Cardiac muscle cell (in vitro differentiated cells and primary cell): ENCODE measurements at regions not wholly inside any gene's neighbourhood (a gene's known extent, or its start where the extent isn't known, plus 50 kb on each side); places are given as distances from the start of the nearest gene placed in this dataset.

Experiments
- DNase-seq, 2 donors: peaks; one replicate each; pipeline versions ENCODE4 v3.0.0 to v3.0.0-alpha.2; 2010 to 2017; ENCODE audit warnings: low read depth in 1 of 2, low spot score in 1 of 2
- H3K27ac ChIP-seq: fragments of 200-600 bp; sonication (generic); 2 replicates; pipeline ENCODE4 v1.5.1; 2016
- H3K27me3 ChIP-seq: fragments of 200-600 bp; sonication (generic); 2 replicates; pipeline ENCODE4 v1.6.0; 2016; ENCODE audit warnings: control low read depth
- H3K36me3 ChIP-seq: fragments of 200-600 bp; sonication (generic); 2 replicates; pipeline ENCODE4 v1.5.1; 2016; ENCODE audit warnings: control low read depth
- H3K4me1 ChIP-seq: fragments of 200-600 bp; sonication (generic); 2 replicates; pipeline ENCODE4 v1.8.1; 2017; ENCODE audit warnings: low read depth, mild to moderate bottlenecking, mixed run types
- H3K4me3 ChIP-seq: fragments of 200-600 bp; sonication (generic); 2 replicates; pipeline ENCODE4 v1.5.1; 2016; ENCODE audit warnings: mild to moderate bottlenecking
- H3K9me3 ChIP-seq: fragments of 200-600 bp; sonication (generic); 2 replicates; pipeline ENCODE4 v1.5.1; 2017; ENCODE audit warnings: low read depth, mild to moderate bottlenecking, control low read depth
- TF ChIP-seq, protein P1 (sequence below): IDR thresholded peaks from 2 replicates; pipeline ENCODE4 v1.5.1; 2012; ENCODE audit warnings: low read depth, mild to moderate bottlenecking, low read length

DNA sequence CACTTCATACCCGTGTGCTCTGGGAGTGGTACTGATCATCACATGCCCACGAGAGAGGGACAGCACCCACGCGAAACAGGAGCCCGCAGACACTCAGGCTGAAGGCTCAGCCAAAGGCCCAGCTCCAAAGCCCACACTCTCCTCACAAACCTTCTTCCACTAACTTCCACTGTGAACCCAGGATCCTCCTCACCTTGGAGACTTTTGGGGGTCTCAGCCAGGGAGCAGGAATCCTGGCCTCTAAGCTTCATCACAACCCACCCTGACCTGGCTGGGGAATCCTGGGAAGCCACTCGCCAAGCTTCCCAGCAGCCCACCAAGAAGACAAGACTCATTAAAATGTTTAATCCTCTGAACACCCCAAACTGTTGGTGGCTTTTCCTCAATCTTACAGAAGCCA lies 421.2 kb downstream of the OCA2 start:
- Histone ChIP-seq H3K27ac (no peak overlapping the region), H3K9me3 (no peaks in the 10 kb centered on the region)
- TF ChIP-seq, protein P1, sequence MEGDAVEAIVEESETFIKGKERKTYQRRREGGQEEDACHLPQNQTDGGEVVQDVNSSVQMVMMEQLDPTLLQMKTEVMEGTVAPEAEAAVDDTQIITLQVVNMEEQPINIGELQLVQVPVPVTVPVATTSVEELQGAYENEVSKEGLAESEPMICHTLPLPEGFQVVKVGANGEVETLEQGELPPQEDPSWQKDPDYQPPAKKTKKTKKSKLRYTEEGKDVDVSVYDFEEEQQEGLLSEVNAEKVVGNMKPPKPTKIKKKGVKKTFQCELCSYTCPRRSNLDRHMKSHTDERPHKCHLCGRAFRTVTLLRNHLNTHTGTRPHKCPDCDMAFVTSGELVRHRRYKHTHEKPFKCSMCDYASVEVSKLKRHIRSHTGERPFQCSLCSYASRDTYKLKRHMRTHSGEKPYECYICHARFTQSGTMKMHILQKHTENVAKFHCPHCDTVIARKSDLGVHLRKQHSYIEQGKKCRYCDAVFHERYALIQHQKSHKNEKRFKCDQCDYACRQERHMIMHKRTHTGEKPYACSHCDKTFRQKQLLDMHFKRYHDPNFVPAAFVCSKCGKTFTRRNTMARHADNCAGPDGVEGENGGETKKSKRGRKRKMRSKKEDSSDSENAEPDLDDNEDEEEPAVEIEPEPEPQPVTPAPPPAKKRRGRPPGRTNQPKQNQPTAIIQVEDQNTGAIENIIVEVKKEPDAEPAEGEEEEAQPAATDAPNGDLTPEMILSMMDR, result no peak

DNA sequence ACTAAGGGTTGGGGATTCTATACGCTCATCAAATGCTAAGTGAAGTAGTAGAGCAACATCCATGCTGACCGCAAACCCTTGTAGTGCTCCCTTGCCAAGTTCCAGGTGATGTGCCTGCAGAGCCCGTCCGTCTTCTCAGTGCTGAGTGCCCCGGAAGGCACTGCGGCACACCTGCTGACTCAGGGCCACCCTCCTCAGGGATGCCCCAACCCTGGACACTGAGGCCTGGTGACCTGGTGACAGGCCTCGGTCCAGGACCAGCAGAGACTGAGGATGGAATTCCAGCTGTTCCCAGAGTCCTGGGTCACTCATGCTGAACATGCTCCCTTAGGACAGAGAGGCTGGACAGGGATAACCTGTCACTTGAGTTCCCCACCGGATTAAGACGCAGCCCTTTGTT lies 422.5 kb downstream of the OCA2 start:
- Histone ChIP-seq H3K27me3 (no peaks in the 10 kb centered on the region), H3K27ac (no peak overlapping the region), H3K36me3 (no peaks in the 10 kb centered on the region), H3K4me3 (no peak overlapping the region), H3K4me1 (peaks cover 6% of the 10 kb centered on the region), H3K9me3 (no peaks in the 10 kb centered on the region)
- TF ChIP-seq, protein P1, result no peak
- no peak for DNase-seq

More for the DNA sequence above, 421.2 kb downstream of the OCA2 start:
- no peaks in the 10 kb centered on the region for H3K36me3 ChIP-seq
- H3K27me3 ChIP-seq, result no peaks in the 10 kb centered on the region
- DNase-seq, result no peak
- H3K4me3 ChIP-seq, result no peak overlapping the region
- H3K4me1 ChIP-seq, result peaks cover 6% of the 10 kb centered on the region

DNA sequence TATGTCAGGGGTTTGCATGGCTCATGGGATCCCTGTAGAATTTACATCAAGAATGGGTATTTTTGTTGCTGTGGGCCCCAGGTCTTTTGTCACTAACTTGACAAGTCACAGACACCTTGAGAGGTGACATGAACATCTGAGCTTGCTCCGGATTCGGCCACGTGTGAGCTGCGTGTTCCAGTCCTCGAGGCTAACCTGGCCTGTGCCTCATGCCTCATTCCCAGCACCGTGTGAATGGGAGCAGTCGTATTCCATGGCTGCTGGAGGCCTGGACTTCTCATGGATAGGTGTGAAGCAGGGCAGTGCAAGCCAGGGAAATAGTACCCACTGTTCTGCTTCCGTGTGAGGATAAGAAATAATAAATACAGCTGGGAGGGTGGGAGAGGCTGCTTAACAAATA lies 423.5 kb downstream of the OCA2 start:
- Histone ChIP-seq H3K27me3 (no peaks in the 10 kb centered on the region), H3K4me3 (no peak overlapping the region), H3K36me3 (no peaks in the 10 kb centered on the region), H3K9me3 (no peaks in the 10 kb centered on the region), H3K27ac (no peak overlapping the region), H3K4me1 (peaks cover 6% of the 10 kb centered on the region)
- no peak for DNase-seq
- TF ChIP-seq, protein P1, result no peak

DNA sequence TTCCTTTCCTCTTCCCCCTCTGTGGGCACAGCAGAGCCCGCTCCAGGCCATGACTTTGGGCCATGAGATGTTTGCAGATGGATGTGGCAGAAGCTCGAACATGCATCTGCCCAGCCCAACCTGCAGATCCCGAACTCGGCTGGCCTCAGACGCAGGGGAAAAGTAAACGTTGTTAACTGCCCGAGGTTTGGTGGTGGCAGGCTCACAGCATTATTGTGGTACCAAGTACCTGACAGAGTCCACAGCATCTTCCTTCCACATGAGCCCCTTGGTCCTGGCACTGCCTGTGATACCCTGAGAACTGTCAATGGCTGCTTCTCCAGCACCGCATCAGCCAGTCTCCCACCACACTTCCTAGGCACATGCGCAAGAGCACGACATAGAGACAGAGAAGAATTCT lies 424.3 kb downstream of the OCA2 start:
- Histone ChIP-seq H3K4me3 (no peak overlapping the region), H3K27me3 (no peaks in the 10 kb centered on the region), H3K9me3 (no peaks in the 10 kb centered on the region), H3K27ac (no peak overlapping the region), H3K4me1 (peaks cover 3% of the 10 kb centered on the region), H3K36me3 (no peaks in the 10 kb centered on the region)
- TF ChIP-seq, protein P1, result no peak
- no peak for DNase-seq

DNA sequence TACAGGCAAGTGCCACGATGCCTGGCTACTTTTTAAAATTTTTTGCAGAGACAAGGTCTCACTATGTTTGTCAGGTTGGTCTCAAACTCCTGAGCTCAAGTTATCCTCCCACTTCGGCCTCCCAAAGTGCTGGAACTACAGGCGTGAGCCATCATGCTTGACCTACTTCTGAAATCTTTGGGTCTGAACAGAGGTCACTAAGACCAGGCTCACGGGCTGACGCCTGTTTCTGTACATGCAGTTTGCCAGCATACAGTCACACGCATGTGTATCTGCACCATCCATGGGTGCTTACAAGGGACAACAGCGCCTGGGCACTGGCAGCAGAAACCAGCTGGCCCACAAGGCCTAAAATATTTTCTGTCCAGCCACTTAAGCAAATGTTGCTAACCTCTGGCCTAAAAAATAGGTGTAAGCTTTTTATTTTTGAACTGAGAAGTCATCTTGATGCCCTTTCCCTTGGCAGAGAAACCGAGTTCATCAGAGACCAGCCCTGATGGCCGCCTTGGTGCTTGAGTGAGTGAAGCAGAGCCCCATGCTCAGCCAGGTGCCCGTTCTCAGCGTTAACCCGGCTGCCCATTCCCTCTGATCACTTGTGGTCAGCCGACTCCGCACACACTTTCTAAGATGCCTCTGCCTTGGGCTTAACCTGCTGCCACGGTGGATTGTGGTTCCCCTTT lies 425.2 kb downstream of the OCA2 start:
- Histone ChIP-seq H3K4me1 (no peaks in the 10 kb centered on the region), H3K36me3 (no peaks in the 10 kb centered on the region), H3K9me3 (no peaks in the 10 kb centered on the region), H3K4me3 (no peak overlapping the region), H3K27me3 (no peaks in the 10 kb centered on the region), H3K27ac (no peak overlapping the region)
- no peak for DNase-seq
- TF ChIP-seq, protein P1, result no peak
